ENCODE measurements at regions not wholly inside any gene's neighbourhood (a gene's known extent, or its start where the extent isn't known, plus 50 kb on each side); places are given as distances from the start of the nearest gene placed in this dataset.

- H4K20me1 ChIP-seq (ENCODE audit: control insufficient read depth, extremely low read depth, insufficient read depth, low read length) = no peaks in the 10 kb centered on the region
- no peak for TF ChIP-seq EZH2 (IDR thresholded peaks at IDR 0.05; ENCODE audit: low read length)
- no peak for TF ChIP-seq CTCF (optimal IDR thresholded peaks at IDR 0.05 in 1 of 3, IDR thresholded peaks at IDR 0.05 in 1 of 3, conservative IDR thresholded peaks at IDR 0.05 in 1 of 3; ENCODE audit: extremely low read depth in 1 of 3, insufficient read depth in 2 of 3, low read length in 3 of 3)
- H3K9ac ChIP-seq (ENCODE audit: control insufficient read depth, extremely low read depth, insufficient read depth, low read length) = no peak overlapping the region
- H3K4me1 ChIP-seq (ENCODE audit: control insufficient read depth, extremely low read depth, insufficient read depth, low read length) = no peaks in the 10 kb centered on the region
- dilution Hi-C loops (cut with MboI; ENCODE audit: extremely low pct_ligation_motif_present, low sequenced_read_pairs) = no loop called here
- H3K4me3 ChIP-seq (ENCODE audit: control insufficient read depth in 2 of 3, extremely low read depth in 1 of 3, insufficient read depth in 2 of 3, low read depth in 1 of 3, low read length in 3 of 3) = no peak overlapping the region
- H3K79me2 ChIP-seq (ENCODE audit: control insufficient read depth, insufficient read depth, low read length) = no peaks in the 10 kb centered on the region
- no peak overlapping the region for H3K27ac ChIP-seq (ENCODE audit: control insufficient read depth, insufficient read depth, low read length)
- H3K9me1 ChIP-seq (ENCODE audit: control insufficient read depth, extremely low read depth, insufficient read depth, low read length) = no peaks in the 10 kb centered on the region
- H2AFZ ChIP-seq (ENCODE audit: control insufficient read depth, low read length) = no peak overlapping the region
- no peaks in the 10 kb centered on the region for H3K9me3 ChIP-seq (ENCODE audit: control insufficient read depth, low read depth, low read length)
- no peak for DNase-seq (ENCODE audit: low read depth, low spot score)
- FAIRE-seq = no peak
- no peaks in the 10 kb centered on the region for H3K27me3 ChIP-seq (ENCODE audit: control insufficient read depth, extremely low read depth, insufficient read depth, low read length)
- no peak overlapping the region for H3K4me2 ChIP-seq (ENCODE audit: control insufficient read depth, extremely low read depth, insufficient read depth, low read depth, low read length)
- no peaks in the 10 kb centered on the region for H3K36me3 ChIP-seq (ENCODE audit: control insufficient read depth in 2 of 2, extremely low read depth in 1 of 2, insufficient read depth in 2 of 2, low read length in 2 of 2)
Observed at GRCh38 chr14:95603415-95603814, 68.6 kb downstream of the GLRX5 start.

DNA sequence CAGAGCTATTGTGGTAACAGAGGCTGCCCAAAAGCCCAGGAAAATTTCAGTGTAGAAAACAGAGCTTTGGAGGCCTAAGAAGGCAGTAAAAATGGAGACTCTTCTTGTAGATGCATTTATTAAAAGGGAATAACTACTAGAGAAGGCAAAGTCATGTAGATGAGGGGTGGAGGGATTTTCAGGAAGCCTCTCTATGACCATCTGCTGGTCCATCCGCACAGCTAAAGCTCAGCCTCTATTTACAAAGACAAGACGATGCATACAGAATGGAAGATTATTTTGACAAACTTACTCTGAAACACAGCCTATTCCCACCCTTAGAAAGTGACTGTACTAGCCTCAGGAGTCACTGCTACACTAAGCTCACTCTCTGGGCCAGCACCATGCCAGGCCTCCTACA, 71.4 kb downstream of the GLRX5 start:
- no peak for FAIRE-seq
- no peaks in the 10 kb centered on the region for H3K79me2 ChIP-seq (ENCODE audit: control insufficient read depth, insufficient read depth, low read length)
- H3K27ac ChIP-seq (ENCODE audit: control insufficient read depth, insufficient read depth, low read length) = no peak overlapping the region
- no peak for TF ChIP-seq CTCF (optimal IDR thresholded peaks at IDR 0.05 in 1 of 3, IDR thresholded peaks at IDR 0.05 in 1 of 3, conservative IDR thresholded peaks at IDR 0.05 in 1 of 3; ENCODE audit: extremely low read depth in 1 of 3, insufficient read depth in 2 of 3, low read length in 3 of 3)
- TF ChIP-seq EZH2 (IDR thresholded peaks at IDR 0.05; ENCODE audit: low read length) = no peak
- DNase-seq (ENCODE audit: low read depth, low spot score) = no peak
- H3K36me3 ChIP-seq (ENCODE audit: control insufficient read depth in 2 of 2, extremely low read depth in 1 of 2, insufficient read depth in 2 of 2, low read length in 2 of 2) = no peaks in the 10 kb centered on the region
- no peaks in the 10 kb centered on the region for H3K4me1 ChIP-seq (ENCODE audit: control insufficient read depth, extremely low read depth, insufficient read depth, low read length)
- no peak overlapping the region for H3K9ac ChIP-seq (ENCODE audit: control insufficient read depth, extremely low read depth, insufficient read depth, low read length)
- H3K27me3 ChIP-seq (ENCODE audit: control insufficient read depth, extremely low read depth, insufficient read depth, low read length) = no peaks in the 10 kb centered on the region
- dilution Hi-C loops (cut with MboI; ENCODE audit: extremely low pct_ligation_motif_present, low sequenced_read_pairs) = no loop called here
- no peaks in the 10 kb centered on the region for H3K9me3 ChIP-seq (ENCODE audit: control insufficient read depth, low read depth, low read length)
- no peak overlapping the region for H3K4me2 ChIP-seq (ENCODE audit: control insufficient read depth, extremely low read depth, insufficient read depth, low read depth, low read length)
- no peaks in the 10 kb centered on the region for H3K9me1 ChIP-seq (ENCODE audit: control insufficient read depth, extremely low read depth, insufficient read depth, low read length)
- no peak overlapping the region for H2AFZ ChIP-seq (ENCODE audit: control insufficient read depth, low read length)
- no peak overlapping the region for H3K4me3 ChIP-seq (ENCODE audit: control insufficient read depth in 2 of 3, extremely low read depth in 1 of 3, insufficient read depth in 2 of 3, low read depth in 1 of 3, low read length in 3 of 3)
- H4K20me1 ChIP-seq (ENCODE audit: control insufficient read depth, extremely low read depth, insufficient read depth, low read length) = no peaks in the 10 kb centered on the region
